ENCODE measurements at regions not wholly inside any gene's neighbourhood (a gene's known extent, or its start where the extent isn't known, plus 50 kb on each side); places are given as distances from the start of the nearest gene placed in this dataset.

- FAIRE-seq, result no peak
- Histone ChIP-seq H3K9ac (ENCODE audit: low read length in 3 of 3) (no peak overlapping the region), H3K4me3 (ENCODE audit: low read length in 3 of 3) (no peak overlapping the region), H3K4me1 (ENCODE audit: control insufficient read depth in 2 of 3, insufficient read depth in 2 of 3, low read depth in 1 of 3, low read length in 3 of 3) (no peaks in the 10 kb centered on the region), H3K27ac (ENCODE audit: low read depth in 2 of 2, low read length in 2 of 2) (no peak overlapping the region), H3K36me3 (ENCODE audit: control insufficient read depth in 2 of 3, insufficient read depth in 3 of 3, low read length in 3 of 3) (no peaks in the 10 kb centered on the region), H3K27me3 (ENCODE audit: control insufficient read depth, insufficient read depth, low read length) (no peaks in the 10 kb centered on the region), H3K9me3 (ENCODE audit: control insufficient read depth in 2 of 3, insufficient read depth in 1 of 3, low read length in 3 of 3) (no peaks in the 10 kb centered on the region)
- intact Hi-C loops (cut with DNase I), result no loop called here
- DNase-seq, result no peak
- TF ChIP-seq CTCF (IDR thresholded peaks at IDR 0.05; ENCODE audit: borderline replicate concordance, extremely low read depth, insufficient read depth), result no peak
These were observed 82.8 kb upstream of the DTNA start for GRCh38 chr18:34627137-34627920.

GRCh38 chr18:34631093-34631966, 78.8 kb upstream of the DTNA start:
- Histone ChIP-seq H3K36me3 (ENCODE audit: control insufficient read depth in 2 of 3, insufficient read depth in 3 of 3, low read length in 3 of 3) (no peaks in the 10 kb centered on the region), H3K9ac (ENCODE audit: low read length in 3 of 3) (no peak overlapping the region), H3K4me1 (ENCODE audit: control insufficient read depth in 2 of 3, insufficient read depth in 2 of 3, low read depth in 1 of 3, low read length in 3 of 3) (no peaks in the 10 kb centered on the region), H3K27ac (ENCODE audit: low read depth in 2 of 2, low read length in 2 of 2) (no peak overlapping the region), H3K4me3 (ENCODE audit: low read length in 3 of 3) (no peak overlapping the region), H3K9me3 (ENCODE audit: control insufficient read depth in 2 of 3, insufficient read depth in 1 of 3, low read length in 3 of 3) (no peaks in the 10 kb centered on the region), H3K27me3 (ENCODE audit: control insufficient read depth, insufficient read depth, low read length) (no peaks in the 10 kb centered on the region)
- FAIRE-seq (no peak), DNase-seq (no peak)
- TF ChIP-seq CTCF (IDR thresholded peaks at IDR 0.05; ENCODE audit: borderline replicate concordance, extremely low read depth, insufficient read depth), result no peak
- intact Hi-C loops (cut with DNase I), result no loop called here

GRCh38 chr18:34632321-34632720, 77.8 kb upstream of the DTNA start:
- no peak overlapping the region for H3K9ac ChIP-seq (ENCODE audit: low read length in 3 of 3)
- no peaks in the 10 kb centered on the region for H3K4me1 ChIP-seq (ENCODE audit: control insufficient read depth in 2 of 3, insufficient read depth in 2 of 3, low read depth in 1 of 3, low read length in 3 of 3)
- H3K9me3 ChIP-seq (ENCODE audit: control insufficient read depth in 2 of 3, insufficient read depth in 1 of 3, low read length in 3 of 3), result no peaks in the 10 kb centered on the region
- DNase-seq (no peak), FAIRE-seq (no peak)
- no peaks in the 10 kb centered on the region for H3K27me3 ChIP-seq (ENCODE audit: control insufficient read depth, insufficient read depth, low read length)
- intact Hi-C loops (cut with DNase I), result no loop called here
- no peak for TF ChIP-seq CTCF (IDR thresholded peaks at IDR 0.05; ENCODE audit: borderline replicate concordance, extremely low read depth, insufficient read depth)
- no peak overlapping the region for H3K4me3 ChIP-seq (ENCODE audit: low read length in 3 of 3)
- no peaks in the 10 kb centered on the region for H3K36me3 ChIP-seq (ENCODE audit: control insufficient read depth in 2 of 3, insufficient read depth in 3 of 3, low read length in 3 of 3)
- no peak overlapping the region for H3K27ac ChIP-seq (ENCODE audit: low read depth in 2 of 2, low read length in 2 of 2)

All from kidney (tissue), 13 donors.